ENCODE measurements at regions not wholly inside any gene's neighbourhood (a gene's known extent, or its start where the extent isn't known, plus 50 kb on each side); places are given as distances from the start of the nearest gene placed in this dataset.

- DNase-seq (ENCODE audit: low spot score), result no peak
- no peak for TF ChIP-seq CTCF (IDR thresholded peaks at IDR 0.05; ENCODE audit: extremely low read depth, missing control alignments)
These were observed 750.8 kb downstream of the REEP3 start for GRCh38 chr10:64271983-64272382.

- no peak for DNase-seq (ENCODE audit: low spot score)
- TF ChIP-seq CTCF (IDR thresholded peaks at IDR 0.05; ENCODE audit: extremely low read depth, missing control alignments), result no peak
These were observed 753.8 kb downstream of the REEP3 start for GRCh38 chr10:64275001-64275400.

GRCh38 chr10:64275774-64276173 is 754.6 kb downstream of the REEP3 start:
- TF ChIP-seq CTCF (IDR thresholded peaks at IDR 0.05; ENCODE audit: extremely low read depth, missing control alignments), result no peak
- no peak for DNase-seq (ENCODE audit: low spot score)

GRCh38 chr10:64277536-64277935 is 756.3 kb downstream of the REEP3 start:
- no peak for DNase-seq (ENCODE audit: low spot score)
- TF ChIP-seq CTCF (IDR thresholded peaks at IDR 0.05; ENCODE audit: extremely low read depth, missing control alignments), result no peak

- DNase-seq (ENCODE audit: low spot score), result no peak
- TF ChIP-seq CTCF (IDR thresholded peaks at IDR 0.05; ENCODE audit: extremely low read depth, missing control alignments), result no peak
These were observed 762.4 kb downstream of the REEP3 start for GRCh38 chr10:64283621-64284020.

GRCh38 chr10:64286533-64286932 is 765.3 kb downstream of the REEP3 start:
- TF ChIP-seq CTCF (IDR thresholded peaks at IDR 0.05; ENCODE audit: extremely low read depth, missing control alignments), result no peak
- no peak for DNase-seq (ENCODE audit: low spot score)

- no peak for TF ChIP-seq CTCF (IDR thresholded peaks at IDR 0.05; ENCODE audit: extremely low read depth, missing control alignments)
- DNase-seq (ENCODE audit: low spot score), result no peak
These were observed 767.2 kb downstream of the REEP3 start for GRCh38 chr10:64288404-64288803.

All from GM20000 (cell line).